ENCODE measurements at regions not wholly inside any gene's neighbourhood (a gene's known extent, or its start where the extent isn't known, plus 50 kb on each side); places are given as distances from the start of the nearest gene placed in this dataset.

DNA sequence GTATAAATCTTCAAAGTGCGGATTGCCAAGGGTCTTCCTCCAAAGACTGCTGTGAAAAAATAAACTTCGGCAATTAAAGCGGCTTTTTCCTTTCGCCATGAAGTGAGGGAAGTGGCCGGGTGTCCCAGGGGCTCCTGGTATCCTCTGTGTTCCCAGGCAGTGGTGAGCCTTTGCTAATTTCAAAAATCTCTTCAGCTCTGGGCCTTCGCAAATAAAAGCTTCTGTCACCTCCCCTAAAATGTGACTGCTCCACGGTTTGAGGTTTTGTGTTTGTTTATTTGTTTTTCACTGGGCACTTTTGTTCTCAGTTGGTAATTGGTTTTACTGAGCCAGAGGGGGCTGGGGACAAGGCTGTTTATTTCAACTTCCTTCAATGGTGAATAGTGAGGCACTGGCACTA, 270.1 kb upstream of the POU3F3 start:
- Histone ChIP-seq H3K4me3 (no peak overlapping the region), H3K27me3 (peaks cover 0 to 10% (median 0%) of the 10 kb centered on the region in 7 donors), H3K4me1 (no peaks in the 10 kb centered on the region), H3K36me3 (no peaks in the 10 kb centered on the region), H3K27ac (no peak overlapping the region), H3K9me3 (no peaks in the 10 kb centered on the region)
- intact Hi-C loops (cut with DNase I), result no loop called here
- DNase-seq (no peak), ATAC-seq (no peak)
- WGBS, 2 donors, result 41 to 49% methylated on average over 7 of the region's 7 CpGs
- TF ChIP-seq, protein P1, sequence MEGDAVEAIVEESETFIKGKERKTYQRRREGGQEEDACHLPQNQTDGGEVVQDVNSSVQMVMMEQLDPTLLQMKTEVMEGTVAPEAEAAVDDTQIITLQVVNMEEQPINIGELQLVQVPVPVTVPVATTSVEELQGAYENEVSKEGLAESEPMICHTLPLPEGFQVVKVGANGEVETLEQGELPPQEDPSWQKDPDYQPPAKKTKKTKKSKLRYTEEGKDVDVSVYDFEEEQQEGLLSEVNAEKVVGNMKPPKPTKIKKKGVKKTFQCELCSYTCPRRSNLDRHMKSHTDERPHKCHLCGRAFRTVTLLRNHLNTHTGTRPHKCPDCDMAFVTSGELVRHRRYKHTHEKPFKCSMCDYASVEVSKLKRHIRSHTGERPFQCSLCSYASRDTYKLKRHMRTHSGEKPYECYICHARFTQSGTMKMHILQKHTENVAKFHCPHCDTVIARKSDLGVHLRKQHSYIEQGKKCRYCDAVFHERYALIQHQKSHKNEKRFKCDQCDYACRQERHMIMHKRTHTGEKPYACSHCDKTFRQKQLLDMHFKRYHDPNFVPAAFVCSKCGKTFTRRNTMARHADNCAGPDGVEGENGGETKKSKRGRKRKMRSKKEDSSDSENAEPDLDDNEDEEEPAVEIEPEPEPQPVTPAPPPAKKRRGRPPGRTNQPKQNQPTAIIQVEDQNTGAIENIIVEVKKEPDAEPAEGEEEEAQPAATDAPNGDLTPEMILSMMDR (IDR thresholded peaks at IDR 0.05), result no peak

DNA sequence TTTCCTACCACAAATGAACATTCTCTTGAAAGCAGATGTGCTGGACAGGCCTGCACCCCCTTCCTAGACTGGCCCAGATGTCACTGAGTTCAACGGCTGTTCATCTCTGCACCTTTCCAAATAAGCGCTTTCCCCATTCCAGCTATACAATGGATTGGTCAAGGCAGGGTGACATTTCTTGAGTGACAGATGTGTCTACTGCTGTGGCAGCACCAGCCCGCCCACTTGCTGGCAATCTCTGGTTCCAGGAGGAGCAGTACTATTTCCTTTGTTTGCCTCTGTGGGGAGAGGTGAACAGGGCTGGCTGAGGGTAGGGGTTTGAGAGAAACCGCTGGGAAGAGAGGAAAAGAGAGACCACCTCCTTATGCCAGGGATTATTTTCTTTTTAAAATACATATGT, 269.5 kb upstream of the POU3F3 start:
- H3K9me3 ChIP-seq, result no peaks in the 10 kb centered on the region
- DNase-seq (no peak), ATAC-seq (no peak)
- 80 to 82% methylated on average over 4 of the region's 4 CpGs for WGBS, 2 donors
- no peaks in the 10 kb centered on the region for H3K4me1 ChIP-seq
- intact Hi-C loops (cut with DNase I), result no loop called here
- no peaks in the 10 kb centered on the region for H3K36me3 ChIP-seq
- H3K4me3 ChIP-seq, result no peak overlapping the region
- TF ChIP-seq, protein P1 (IDR thresholded peaks at IDR 0.05), result no peak
- peaks cover 0 to 5% (median 0%) of the 10 kb centered on the region in 7 donors for H3K27me3 ChIP-seq
- H3K27ac ChIP-seq, result no peak overlapping the region

DNA sequence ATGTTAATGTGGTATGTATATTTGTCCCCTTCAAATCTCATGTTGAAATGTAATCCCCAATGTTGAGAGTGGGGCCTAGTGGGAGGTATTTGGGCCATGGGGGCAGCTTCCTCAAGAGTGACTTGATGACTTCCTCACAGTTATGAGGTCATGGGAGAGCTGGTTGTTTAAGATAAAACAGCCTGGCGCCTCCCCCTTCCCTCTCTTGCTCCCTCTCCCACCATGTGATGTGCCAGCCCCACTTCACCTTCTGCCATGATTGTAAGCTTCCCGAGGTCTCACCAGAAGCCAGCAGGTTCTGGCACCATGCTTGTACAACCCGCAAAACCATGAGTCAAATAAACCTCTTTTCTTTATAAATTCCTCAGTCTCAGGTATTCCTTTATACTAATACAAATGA, 258.3 kb upstream of the POU3F3 start:
- 85 to 88% methylated on average over 3 of the region's 3 CpGs for WGBS, 2 donors
- ATAC-seq, result no peak
- Histone ChIP-seq H3K36me3 (no peaks in the 10 kb centered on the region), H3K27ac (no peak overlapping the region), H3K4me3 (no peak overlapping the region), H3K4me1 (no peaks in the 10 kb centered on the region), H3K27me3 (no peaks in the 10 kb centered on the region), H3K9me3 (peaks cover 0 to 44% (median 17%) of the 10 kb centered on the region in 11 donors)
- TF ChIP-seq, protein P1 (IDR thresholded peaks at IDR 0.05), result no peak
- no peak for DNase-seq
- intact Hi-C loops (cut with DNase I), result no loop called here

DNA sequence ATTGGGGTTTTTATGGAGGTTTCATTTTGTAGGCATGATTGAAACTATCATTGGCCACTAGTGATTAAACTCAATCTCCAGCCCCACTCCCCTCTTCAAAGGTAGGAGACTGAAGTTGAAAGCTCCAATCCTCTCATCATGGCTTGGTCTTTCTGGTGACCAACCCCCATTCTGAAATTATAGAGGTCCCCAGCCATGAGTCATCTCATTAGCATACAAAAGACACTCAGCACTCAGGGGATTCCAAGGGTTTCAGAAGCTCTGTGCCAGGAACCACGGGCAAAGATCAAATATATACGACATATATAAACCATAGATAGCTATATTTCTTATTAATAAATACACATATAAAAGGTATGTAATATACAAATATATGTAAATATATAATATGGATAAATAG, 256.0 kb upstream of the POU3F3 start:
- H3K36me3 ChIP-seq, result no peaks in the 10 kb centered on the region
- WGBS, 2 donors, result 83 to 84% methylated on average over 2 of the region's 2 CpGs
- DNase-seq (no peak), ATAC-seq (no peak)
- no peak overlapping the region for H3K4me3 ChIP-seq
- H3K4me1 ChIP-seq, result no peaks in the 10 kb centered on the region
- intact Hi-C loops (cut with DNase I), result no loop called here
- TF ChIP-seq, protein P1 (IDR thresholded peaks at IDR 0.05), result no peak
- H3K27ac ChIP-seq, result no peak overlapping the region
- no peaks in the 10 kb centered on the region for H3K27me3 ChIP-seq
- peaks cover 0 to 22% (median 0%) of the 10 kb centered on the region in 11 donors for H3K9me3 ChIP-seq

All from heart right ventricle (tissue), 16 donors.